Caco-2 (cell line): ENCODE measurements at regions not wholly inside any gene's neighbourhood (a gene's known extent, or its start where the extent isn't known, plus 50 kb on each side); places are given as distances from the start of the nearest gene placed in this dataset.

Experiments used
- BruUV-seq: library from RNA; stranded (reverse); fragments of 400-500 nt; replicated peaks from 2 replicates; lab custom pipeline; 2021; lab: Mats Ljungman, UMichigan
- CTCF ChIA-PET: fragments of 300-600 bp; sonication (Branson Sonifier 250); formaldehyde crosslinking; loops from one replicate; lab custom pipeline; 2022; ENCODE audit warnings: antibody characterized with exemption; lab: Charles Lee
- POLR2A ChIA-PET: fragments of 300-600 bp; sonication (Branson Sonifier 250); formaldehyde crosslinking; loops from one replicate; lab custom pipeline; 2022; ENCODE audit warnings: antibody characterized with exemption; lab: Charles Lee
- DNase-seq, 2 experiments: peaks; one replicate each; pipeline versions ENCODE4 v3.0.0 to v3.0.0-alpha.2; 2020 to 2022
- H3K27me3 ChIP-seq: replicated peaks from 2 replicates; pipeline ENCODE4 v1.6.0; 2011; ENCODE audit warnings: low read length; ENCODE audit not compliant: control insufficient read depth, insufficient read depth
- H3K36me3 ChIP-seq: 2 replicates; pipeline ENCODE4 v1.5.1; 2011; ENCODE audit warnings: low read length; ENCODE audit not compliant: control insufficient read depth, insufficient read depth
- H3K4me1 ChIP-seq: fragments of 250-450 bp; sonication (Bioruptor Pico); 2 replicates; pipeline ENCODE4 v1.5.1; 2020; ENCODE audit warnings: mild to moderate bottlenecking
- H3K4me3 ChIP-seq: 2 replicates; pipeline ENCODE4 v1.5.1; 2011; ENCODE audit warnings: low read depth, mild to moderate bottlenecking, control low read depth, low read length
- H3K9me3 ChIP-seq: fragments of 250-450 bp; sonication (Bioruptor Pico); 2 replicates; pipeline ENCODE4 v1.5.1; 2020; ENCODE audit warnings: mild to moderate bottlenecking, moderate library complexity
- H3K27ac Mint-ChIP-seq: one replicate; pipeline ENCODE4 v1.8.0; 2022; ENCODE audit warnings: mixed read lengths; ENCODE audit not compliant: unreplicated experiment
- H3K27me3 Mint-ChIP-seq: one replicate; pipeline ENCODE4 v1.8.0; 2022; ENCODE audit warnings: mixed read lengths; ENCODE audit not compliant: insufficient read depth, unreplicated experiment
- H3K36me3 Mint-ChIP-seq: one replicate; pipeline ENCODE4 v1.8.0; 2022; ENCODE audit warnings: mild to moderate bottlenecking, mixed read lengths; ENCODE audit not compliant: insufficient read depth, unreplicated experiment
- H3K4me1 Mint-ChIP-seq: one replicate; pipeline ENCODE4 v1.8.0; 2022; ENCODE audit warnings: low read depth, mixed read lengths; ENCODE audit not compliant: unreplicated experiment
- H3K4me3 Mint-ChIP-seq: one replicate; pipeline ENCODE4 v1.8.0; 2022; ENCODE audit warnings: mild to moderate bottlenecking, moderate library complexity, mixed read lengths; ENCODE audit not compliant: unreplicated experiment
- H3K9me3 Mint-ChIP-seq: one replicate; pipeline ENCODE4 v1.8.0; 2022; ENCODE audit warnings: mixed read lengths; ENCODE audit not compliant: unreplicated experiment
- CTCF ChIP-seq, 2 experiments: fragments of 200-600 bp in 1 of 2; IDR thresholded peaks; 1 replicate in 1 of 2; 2 replicates in 1 of 2; pipeline versions ENCODE4 v1.5.1 to v1.8.0; 2011 to 2022; ENCODE audit warnings: antibody characterized with exemption in 1 of 2, control low read depth in 1 of 2, inconsistent platforms in 1 of 2, low read depth in 1 of 2, low read length in 1 of 2, mild to moderate bottlenecking in 1 of 2, moderate library complexity in 1 of 2; ENCODE audit not compliant: insufficient read depth in 1 of 2, severe bottlenecking in 1 of 2, unreplicated experiment in 1 of 2
- intact Hi-C: fragments of 100-400 bp; cut with micrococcal nuclease; formaldehyde crosslinking; loops from one replicate; pipeline ENCODE4 v1.10.0; 2022; ENCODE audit not compliant: unreplicated experiment

GRCh38 chr21:35217504-35218060 lies 168.5 kb upstream of the RUNX1 start:
- no peaks in the 10 kb centered on the region for H3K36me3 ChIP-seq
- H3K27me3 ChIP-seq, result no peaks in the 10 kb centered on the region
- no peak for TF ChIP-seq CTCF (IDR thresholded peaks at IDR 0.05; ENCODE audit: insufficient read depth in 1 of 2, low read depth in 1 of 2, low read length in 1 of 2, severe bottlenecking in 1 of 2, unreplicated experiment in 1 of 2)
- peak; percentile 85 to 90 for DNase-seq
- no TSS peak for BruUV-seq
- peaks cover 21% of the 10 kb centered on the region for H3K4me1 ChIP-seq
- H3K4me3 Mint-ChIP-seq, result no peak overlapping the region
- no peak overlapping the region for H3K4me3 ChIP-seq
- POLR2A ChIA-PET, result no interaction called here
- H3K9me3 ChIP-seq, result no peaks in the 10 kb centered on the region
- H3K36me3 Mint-ChIP-seq, result no peaks in the 10 kb centered on the region
- intact Hi-C loops, result loop anchor here (1.0 to 10.0 kb wide), 4 partner anchors 55 to 333 kb away; no protein-coding TSS in a partner anchor
- H3K27ac Mint-ChIP-seq, result peak overlapping the region; percentile 92
- H3K4me1 Mint-ChIP-seq, result peaks cover 10% of the 10 kb centered on the region
- CTCF ChIA-PET, result no interaction called here
- no peaks in the 10 kb centered on the region for H3K9me3 Mint-ChIP-seq
- no peaks in the 10 kb centered on the region for H3K27me3 Mint-ChIP-seq

- ChIA-PET POLR2A (no interaction called here), CTCF (no interaction called here)
- Histone ChIP-seq H3K27me3 (no peaks in the 10 kb centered on the region), H3K4me3 (no peak overlapping the region), H3K36me3 (no peaks in the 10 kb centered on the region), H3K4me1 (peaks cover 21% of the 10 kb centered on the region), H3K9me3 (no peaks in the 10 kb centered on the region)
- Mint-ChIP-seq H3K36me3 (no peaks in the 10 kb centered on the region), H3K27me3 (no peaks in the 10 kb centered on the region), H3K9me3 (no peaks in the 10 kb centered on the region), H3K4me3 (no peak overlapping the region), H3K27ac (peak overlapping the region; percentile 92), H3K4me1 (peaks cover 10% of the 10 kb centered on the region)
- no TSS peak for BruUV-seq
- no peak for DNase-seq
- no peak for TF ChIP-seq CTCF (IDR thresholded peaks at IDR 0.05; ENCODE audit: insufficient read depth in 1 of 2, low read depth in 1 of 2, low read length in 1 of 2, severe bottlenecking in 1 of 2, unreplicated experiment in 1 of 2)
- intact Hi-C loops, result loop anchor here (1.0 to 10.0 kb wide), 4 partner anchors 55 to 332 kb away; no protein-coding TSS in a partner anchor
Observed at GRCh38 chr21:35216996-35217395, 167.9 kb upstream of the RUNX1 start.

- peaks cover 21% of the 10 kb centered on the region for H3K4me1 ChIP-seq
- no peak for DNase-seq
- Mint-ChIP-seq H3K4me3 (no peak overlapping the region), H3K36me3 (no peaks in the 10 kb centered on the region), H3K4me1 (peaks cover 10% of the 10 kb centered on the region), H3K27ac (no peak overlapping the region), H3K9me3 (no peaks in the 10 kb centered on the region), H3K27me3 (no peaks in the 10 kb centered on the region)
- ChIA-PET CTCF (no interaction called here), POLR2A (no interaction called here)
- no peak for TF ChIP-seq CTCF (IDR thresholded peaks at IDR 0.05; ENCODE audit: insufficient read depth in 1 of 2, low read depth in 1 of 2, low read length in 1 of 2, severe bottlenecking in 1 of 2, unreplicated experiment in 1 of 2)
- H3K36me3 ChIP-seq, result no peaks in the 10 kb centered on the region
- H3K27me3 ChIP-seq, result no peaks in the 10 kb centered on the region
- H3K9me3 ChIP-seq, result no peaks in the 10 kb centered on the region
- H3K4me3 ChIP-seq, result no peak overlapping the region
- intact Hi-C loops, result loop anchor here (5.0 to 10.0 kb wide), 2 partner anchors 54 to 331 kb away; no protein-coding TSS in a partner anchor
- no TSS peak for BruUV-seq
Observed at GRCh38 chr21:35215870-35216269, 166.8 kb upstream of the RUNX1 start.
